Spleen (tissue), 7 donors: ENCODE measurements at regions not wholly inside any gene's neighbourhood (a gene's known extent, or its start where the extent isn't known, plus 50 kb on each side); places are given as distances from the start of the nearest gene placed in this dataset.

Source experiments
- POLR2A ChIP-seq, 3 donors: fragments of 450-650 bp; IDR thresholded peaks; one replicate each; pipeline ENCODE4 v1.5.1; 2017; ENCODE audit warnings: antibody characterized with exemption in 3 of 3, mild to moderate bottlenecking in 1 of 3
- POLR2AphosphoS5 ChIP-seq, 3 donors: sonication (generic); formaldehyde crosslinking; IDR thresholded peaks; one replicate each; pipeline ENCODE4 v1.5.1; 2017; ENCODE audit warnings: antibody characterized with exemption in 3 of 3
- TF ChIP-seq, protein P1 (sequence below), 11 experiments: fragments of 200-600 bp in 7 of 11; fragments of 450-650 bp in 4 of 11; sonication (generic) in 4 of 11; IDR thresholded peaks in 8 of 11; conservative IDR thresholded peaks in 3 of 11; 1 replicate in 7 of 11; 2 replicates in 4 of 11; pipeline versions ENCODE4 v1.4.0 to v1.8.0; 2016 to 2021; ENCODE audit warnings: antibody characterized with exemption in 11 of 11, inconsistent platforms in 4 of 11, mild to moderate bottlenecking in 1 of 11
- donor health status: DM: no; HTN: no; CAD: no; lungs with moderate emphysema.
- donor health status: DM: no; HTN: no; CAD: no.
- donor health status: DM: no; HTN: no; CAD: no.

DNA sequence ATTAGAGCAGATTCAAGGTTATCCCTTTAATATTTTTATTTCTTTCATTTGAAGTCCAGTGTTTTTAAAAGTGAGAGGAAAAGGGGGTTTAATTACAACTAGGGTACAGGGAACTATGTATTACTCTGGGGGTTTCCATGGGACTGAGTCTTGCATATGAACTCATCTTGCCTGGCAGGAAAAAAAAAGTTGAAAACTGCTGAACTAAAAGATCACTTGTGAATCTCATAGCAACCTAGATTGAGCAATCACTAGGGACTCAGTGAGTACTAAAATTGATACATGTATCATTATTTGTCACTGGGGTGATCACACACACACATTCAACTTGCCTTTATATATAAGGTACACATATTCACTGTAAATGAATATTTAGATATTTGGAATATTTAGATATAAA is 180.7 kb upstream of the SFRP2 start:
- TF ChIP-seq, protein P1, sequence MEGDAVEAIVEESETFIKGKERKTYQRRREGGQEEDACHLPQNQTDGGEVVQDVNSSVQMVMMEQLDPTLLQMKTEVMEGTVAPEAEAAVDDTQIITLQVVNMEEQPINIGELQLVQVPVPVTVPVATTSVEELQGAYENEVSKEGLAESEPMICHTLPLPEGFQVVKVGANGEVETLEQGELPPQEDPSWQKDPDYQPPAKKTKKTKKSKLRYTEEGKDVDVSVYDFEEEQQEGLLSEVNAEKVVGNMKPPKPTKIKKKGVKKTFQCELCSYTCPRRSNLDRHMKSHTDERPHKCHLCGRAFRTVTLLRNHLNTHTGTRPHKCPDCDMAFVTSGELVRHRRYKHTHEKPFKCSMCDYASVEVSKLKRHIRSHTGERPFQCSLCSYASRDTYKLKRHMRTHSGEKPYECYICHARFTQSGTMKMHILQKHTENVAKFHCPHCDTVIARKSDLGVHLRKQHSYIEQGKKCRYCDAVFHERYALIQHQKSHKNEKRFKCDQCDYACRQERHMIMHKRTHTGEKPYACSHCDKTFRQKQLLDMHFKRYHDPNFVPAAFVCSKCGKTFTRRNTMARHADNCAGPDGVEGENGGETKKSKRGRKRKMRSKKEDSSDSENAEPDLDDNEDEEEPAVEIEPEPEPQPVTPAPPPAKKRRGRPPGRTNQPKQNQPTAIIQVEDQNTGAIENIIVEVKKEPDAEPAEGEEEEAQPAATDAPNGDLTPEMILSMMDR (IDR thresholded peaks at IDR 0.05 in 8 of 11, conservative IDR thresholded peaks at IDR 0.05 in 3 of 11), result no peak
- no peak for TF ChIP-seq POLR2A (IDR thresholded peaks at IDR 0.05)
- no peak for TF ChIP-seq POLR2AphosphoS5 (IDR thresholded peaks at IDR 0.05)
